ENCODE measurements at regions not wholly inside any gene's neighbourhood (a gene's known extent, or its start where the extent isn't known, plus 50 kb on each side); places are given as distances from the start of the nearest gene placed in this dataset.
A peak's percentile ranks its signal among the peaks of the same experiment; 100 is the strongest.

GRCh38 chr11:15610881-15611280 is 496.2 kb downstream of the INSC start:
- Histone ChIP-seq H3K4me1 (ENCODE audit: control insufficient read depth, low read depth, low read length) (no peaks in the 10 kb centered on the region), H3K4ac (ENCODE audit: low read depth, low read length) (no peak overlapping the region), H3K79me2 (ENCODE audit: control insufficient read depth, insufficient read depth, low read length) (no peaks in the 10 kb centered on the region), H3K27me3 (ENCODE audit: insufficient read depth, low read length, poor library complexity) (peaks cover 2% of the 10 kb centered on the region), H2BK120ac (ENCODE audit: low read depth, low read length) (no peak overlapping the region), H3K23ac (ENCODE audit: low read length) (no peak overlapping the region), H4K5ac (ENCODE audit: low read length) (no peak overlapping the region), H3K79me1 (ENCODE audit: low read length) (no peaks in the 10 kb centered on the region), H4K8ac (ENCODE audit: low read depth, low read length) (no peak overlapping the region), H3K9ac (ENCODE audit: low read length) (no peak overlapping the region), H3K36me3 (ENCODE audit: control insufficient read depth, insufficient read depth, low read length) (no peaks in the 10 kb centered on the region), H2BK5ac (ENCODE audit: low read length) (no peak overlapping the region), H2AK5ac (ENCODE audit: low read length) (no peak overlapping the region), H3K56ac (ENCODE audit: low read length) (no peak overlapping the region), H3K4me3 (ENCODE audit: low read length) (no peak overlapping the region), H2BK15ac (replicated peaks; ENCODE audit: low read depth) (no peak overlapping the region), H3K27ac (ENCODE audit: low read depth, low read length) (no peak overlapping the region), H3K4me2 (ENCODE audit: low read length) (no peak overlapping the region), H3K18ac (ENCODE audit: low read length) (no peak overlapping the region)
- no peak for DNase-seq
- no CpG with 5 or more reads among the region's 5 CpGs for WGBS (ENCODE audit: extremely low coverage, insufficient coverage, low lambda C conversion rate)

GRCh38 chr11:15613251-15613650 is 498.5 kb downstream of the INSC start:
- Histone ChIP-seq H3K36me3 (ENCODE audit: control insufficient read depth, insufficient read depth, low read length) (no peaks in the 10 kb centered on the region), H3K79me2 (ENCODE audit: control insufficient read depth, insufficient read depth, low read length) (no peaks in the 10 kb centered on the region), H2AK5ac (ENCODE audit: low read length) (no peak overlapping the region), H2BK15ac (replicated peaks; ENCODE audit: low read depth) (no peak overlapping the region), H2BK5ac (ENCODE audit: low read length) (no peak overlapping the region), H3K23ac (ENCODE audit: low read length) (no peak overlapping the region), H3K4me2 (ENCODE audit: low read length) (no peak overlapping the region), H3K27me3 (ENCODE audit: insufficient read depth, low read length, poor library complexity) (peaks cover 2% of the 10 kb centered on the region), H4K8ac (ENCODE audit: low read depth, low read length) (no peak overlapping the region), H3K79me1 (ENCODE audit: low read length) (no peaks in the 10 kb centered on the region), H4K5ac (ENCODE audit: low read length) (no peak overlapping the region), H3K4ac (ENCODE audit: low read depth, low read length) (no peak overlapping the region), H3K27ac (ENCODE audit: low read depth, low read length) (no peak overlapping the region), H3K4me1 (ENCODE audit: control insufficient read depth, low read depth, low read length) (no peaks in the 10 kb centered on the region), H3K18ac (ENCODE audit: low read length) (no peak overlapping the region), H3K56ac (ENCODE audit: low read length) (no peak overlapping the region), H3K4me3 (ENCODE audit: low read length) (no peak overlapping the region), H3K9ac (ENCODE audit: low read length) (no peak overlapping the region), H2BK120ac (ENCODE audit: low read depth, low read length) (no peak overlapping the region)
- DNase-seq, result peak; percentile 68
- WGBS (ENCODE audit: extremely low coverage, insufficient coverage, low lambda C conversion rate), result no CpG with 5 or more reads among the region's 1 CpG

GRCh38 chr11:15613789-15614188 is 499.1 kb downstream of the INSC start:
- Histone ChIP-seq H3K27ac (ENCODE audit: low read depth, low read length) (no peak overlapping the region), H3K56ac (ENCODE audit: low read length) (no peak overlapping the region), H4K5ac (ENCODE audit: low read length) (no peak overlapping the region), H2AK5ac (ENCODE audit: low read length) (no peak overlapping the region), H3K4me2 (ENCODE audit: low read length) (no peak overlapping the region), H3K23ac (ENCODE audit: low read length) (no peak overlapping the region), H2BK120ac (ENCODE audit: low read depth, low read length) (no peak overlapping the region), H3K4me3 (ENCODE audit: low read length) (no peak overlapping the region), H3K79me2 (ENCODE audit: control insufficient read depth, insufficient read depth, low read length) (no peaks in the 10 kb centered on the region), H3K79me1 (ENCODE audit: low read length) (no peaks in the 10 kb centered on the region), H3K36me3 (ENCODE audit: control insufficient read depth, insufficient read depth, low read length) (no peaks in the 10 kb centered on the region), H3K9ac (ENCODE audit: low read length) (no peak overlapping the region), H2BK5ac (ENCODE audit: low read length) (no peak overlapping the region), H3K4me1 (ENCODE audit: control insufficient read depth, low read depth, low read length) (no peaks in the 10 kb centered on the region), H3K18ac (ENCODE audit: low read length) (no peak overlapping the region), H3K27me3 (ENCODE audit: insufficient read depth, low read length, poor library complexity) (peaks cover 2% of the 10 kb centered on the region), H3K4ac (ENCODE audit: low read depth, low read length) (no peak overlapping the region), H4K8ac (ENCODE audit: low read depth, low read length) (no peak overlapping the region), H2BK15ac (replicated peaks; ENCODE audit: low read depth) (no peak overlapping the region)
- WGBS (ENCODE audit: extremely low coverage, insufficient coverage, low lambda C conversion rate), result no CpG with 5 or more reads among the region's 1 CpG
- no peak for DNase-seq

GRCh38 chr11:15615398-15616096 is 500.8 kb downstream of the INSC start:
- no peak overlapping the region for H3K4me2 ChIP-seq (ENCODE audit: low read length)

GRCh38 chr11:15616130-15617105 is 501.7 kb downstream of the INSC start:
- Histone ChIP-seq H3K4me1 (ENCODE audit: control insufficient read depth, low read depth, low read length) (no peaks in the 10 kb centered on the region), H3K27ac (ENCODE audit: low read depth, low read length) (no peak overlapping the region), H2AK5ac (ENCODE audit: low read length) (no peak overlapping the region), H2BK120ac (ENCODE audit: low read depth, low read length) (no peak overlapping the region), H2BK15ac (replicated peaks; ENCODE audit: low read depth) (no peak overlapping the region), H3K4me3 (ENCODE audit: low read length) (no peak overlapping the region), H3K4me2 (ENCODE audit: low read length) (no peak overlapping the region), H3K79me1 (ENCODE audit: low read length) (no peaks in the 10 kb centered on the region), H3K36me3 (ENCODE audit: control insufficient read depth, insufficient read depth, low read length) (no peaks in the 10 kb centered on the region), H3K56ac (ENCODE audit: low read length) (no peak overlapping the region), H3K4ac (ENCODE audit: low read depth, low read length) (no peak overlapping the region), H2BK5ac (ENCODE audit: low read length) (no peak overlapping the region), H4K8ac (ENCODE audit: low read depth, low read length) (no peak overlapping the region), H3K23ac (ENCODE audit: low read length) (no peak overlapping the region), H4K5ac (ENCODE audit: low read length) (no peak overlapping the region), H3K79me2 (ENCODE audit: control insufficient read depth, insufficient read depth, low read length) (no peaks in the 10 kb centered on the region), H3K18ac (ENCODE audit: low read length) (no peak overlapping the region), H3K9ac (ENCODE audit: low read length) (no peak overlapping the region), H3K27me3 (ENCODE audit: insufficient read depth, low read length, poor library complexity) (peaks cover 11% of the 10 kb centered on the region)
- no peak for DNase-seq
- WGBS (ENCODE audit: extremely low coverage, insufficient coverage, low lambda C conversion rate), result no CpG with 5 or more reads among the region's 13 CpGs

More at GRCh38 chr11:15615398-15616096, 500.8 kb downstream of the INSC start:
- H2BK120ac ChIP-seq (ENCODE audit: low read depth, low read length), result no peak overlapping the region
- no peak overlapping the region for H3K4me3 ChIP-seq (ENCODE audit: low read length)
- no peak overlapping the region for H4K5ac ChIP-seq (ENCODE audit: low read length)
- H4K8ac ChIP-seq (ENCODE audit: low read depth, low read length), result no peak overlapping the region
- no CpG with 5 or more reads among the region's 2 CpGs for whole genome bisulfite sequencing (ENCODE audit: extremely low coverage, insufficient coverage, low lambda C conversion rate)
- H3K79me2 ChIP-seq (ENCODE audit: control insufficient read depth, insufficient read depth, low read length), result no peaks in the 10 kb centered on the region
- no peak overlapping the region for H3K27ac ChIP-seq (ENCODE audit: low read depth, low read length)
- no peak overlapping the region for H2AK5ac ChIP-seq (ENCODE audit: low read length)
- no peak overlapping the region for H3K56ac ChIP-seq (ENCODE audit: low read length)
- H3K36me3 ChIP-seq (ENCODE audit: control insufficient read depth, insufficient read depth, low read length), result no peaks in the 10 kb centered on the region
- H3K4me1 ChIP-seq (ENCODE audit: control insufficient read depth, low read depth, low read length), result no peaks in the 10 kb centered on the region
- H3K79me1 ChIP-seq (ENCODE audit: low read length), result no peaks in the 10 kb centered on the region
- peaks cover 4% of the 10 kb centered on the region for H3K27me3 ChIP-seq (ENCODE audit: insufficient read depth, low read length, poor library complexity)
- no peak for DNase-seq
- H2BK15ac ChIP-seq (replicated peaks; ENCODE audit: low read depth), result no peak overlapping the region
- no peak overlapping the region for H3K23ac ChIP-seq (ENCODE audit: low read length)
- no peak overlapping the region for H3K4ac ChIP-seq (ENCODE audit: low read depth, low read length)
- H2BK5ac ChIP-seq (ENCODE audit: low read length), result no peak overlapping the region
- H3K18ac ChIP-seq (ENCODE audit: low read length), result no peak overlapping the region
- no peak overlapping the region for H3K9ac ChIP-seq (ENCODE audit: low read length)
